ENCODE measurements at regions not wholly inside any gene's neighbourhood (a gene's known extent, or its start where the extent isn't known, plus 50 kb on each side); places are given as distances from the start of the nearest gene placed in this dataset.
"Not testable (repeated sequence)": the region's sequence is repeated elsewhere in the genome, so short reads cannot be mapped to it uniquely, and the experiment has no call there.

DNA sequence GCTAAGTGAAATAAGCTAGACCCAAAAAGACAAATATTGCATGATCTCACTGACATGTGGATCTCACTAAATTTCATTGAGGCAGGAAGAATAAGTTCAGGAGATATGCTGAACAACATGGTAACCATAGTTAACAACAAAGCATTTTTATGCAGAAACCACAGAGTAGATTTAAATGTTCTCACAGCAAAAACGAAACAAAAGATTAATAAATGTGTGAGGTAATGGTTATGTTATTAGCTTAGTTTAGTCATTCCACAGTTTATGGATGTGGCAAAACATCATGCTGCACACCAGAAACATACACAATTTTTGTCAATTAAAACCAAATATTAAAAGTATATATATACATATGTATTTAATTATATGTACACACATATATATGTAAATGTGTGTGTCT is 765.8 kb downstream of the SLITRK5 start:
- DNase-seq: no peak

DNA sequence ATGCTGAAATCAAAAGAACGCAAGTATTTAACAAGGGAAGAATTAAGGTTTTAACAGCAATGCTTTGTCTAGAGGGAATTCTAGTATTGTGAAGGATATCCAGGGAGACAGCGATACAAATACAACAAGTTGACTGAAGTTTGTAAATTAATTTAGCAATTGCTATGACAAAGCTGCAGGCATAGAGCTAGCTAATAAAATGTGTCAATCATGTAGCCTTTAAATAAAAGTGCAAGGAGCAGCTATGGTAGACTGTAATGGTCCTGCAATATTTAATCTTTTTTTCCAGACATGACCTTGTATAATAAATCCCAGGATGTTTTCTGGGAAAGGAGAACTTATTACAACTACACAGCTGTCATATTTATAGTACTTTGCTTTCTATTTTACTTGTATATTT is 779.3 kb downstream of the SLITRK5 start:
- no peak for DNase-seq

DNA sequence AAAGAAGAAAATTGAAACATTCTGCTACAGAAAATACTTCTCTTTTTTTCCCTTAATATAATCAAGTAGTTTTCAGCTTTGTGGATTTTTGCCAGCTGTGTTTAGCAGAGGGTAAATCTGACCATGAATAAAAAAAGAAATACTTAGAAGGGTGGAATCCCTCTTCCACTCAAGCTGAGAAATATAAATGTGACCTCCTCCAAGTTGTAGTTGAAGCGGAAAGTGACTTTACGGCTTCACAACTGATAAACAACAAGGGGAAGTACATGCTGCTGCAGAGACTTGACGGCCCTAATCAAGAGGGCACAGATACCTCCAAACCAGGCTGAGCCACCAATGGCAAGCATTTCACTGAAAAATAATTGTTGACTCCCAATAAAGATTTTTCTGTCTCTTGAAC is 785.0 kb downstream of the SLITRK5 start:
- DNase-seq: no peak

DNA sequence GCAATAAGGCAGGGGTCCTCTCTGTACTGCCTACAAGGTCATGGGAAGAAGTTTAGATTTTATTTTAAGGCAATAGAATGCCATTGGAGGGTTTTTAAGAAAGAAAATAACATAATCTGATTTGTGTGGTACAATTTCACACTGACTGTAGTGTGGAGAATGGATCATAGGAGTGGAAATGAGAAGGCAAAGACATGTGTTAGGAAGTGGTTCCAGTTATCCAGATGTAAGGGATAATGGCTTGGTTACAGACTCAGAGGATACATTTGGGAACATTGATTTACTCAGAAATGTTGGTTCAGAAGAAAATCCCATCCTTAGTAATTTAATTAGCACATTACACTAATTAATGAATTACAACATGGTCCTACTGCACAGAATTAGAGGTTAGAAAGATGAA is 788.2 kb downstream of the SLITRK5 start:
- no peak for DNase-seq

DNA sequence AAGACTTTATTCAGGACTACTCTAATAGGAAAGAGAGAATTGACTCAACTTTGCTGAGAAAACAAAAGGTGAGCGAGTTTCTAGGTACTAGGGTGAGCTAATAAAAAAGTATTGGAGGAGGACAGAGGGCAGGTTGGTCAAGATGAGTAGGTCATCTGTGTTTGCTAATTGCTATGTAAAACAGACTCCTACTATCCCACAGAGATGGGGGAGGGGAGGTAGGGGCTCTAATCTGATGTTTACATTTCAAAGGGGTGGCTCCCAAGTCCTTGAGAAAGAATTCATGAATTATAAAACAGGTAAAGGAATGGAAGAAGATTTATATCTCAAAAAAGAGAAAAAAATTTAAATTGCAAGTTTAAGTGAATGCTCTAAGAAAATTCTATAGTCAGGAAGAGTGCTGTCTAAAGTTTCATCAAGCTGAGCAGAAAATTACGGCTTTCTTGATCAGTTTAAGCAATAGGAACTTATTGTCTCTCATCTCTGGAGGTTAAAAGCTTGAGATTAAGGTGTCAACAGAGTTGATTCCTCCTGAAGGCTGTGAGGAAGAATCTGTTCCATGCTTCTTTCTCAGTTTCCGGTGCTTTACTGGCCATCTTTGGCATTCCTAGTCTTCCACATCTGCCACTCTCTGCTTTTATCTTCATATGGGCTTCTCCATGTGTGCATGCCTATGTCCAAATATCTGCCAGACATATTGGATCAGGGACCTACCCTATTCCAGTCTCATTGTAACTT is 790.3 kb downstream of the SLITRK5 start:
- DNase-seq: no peak

DNA sequence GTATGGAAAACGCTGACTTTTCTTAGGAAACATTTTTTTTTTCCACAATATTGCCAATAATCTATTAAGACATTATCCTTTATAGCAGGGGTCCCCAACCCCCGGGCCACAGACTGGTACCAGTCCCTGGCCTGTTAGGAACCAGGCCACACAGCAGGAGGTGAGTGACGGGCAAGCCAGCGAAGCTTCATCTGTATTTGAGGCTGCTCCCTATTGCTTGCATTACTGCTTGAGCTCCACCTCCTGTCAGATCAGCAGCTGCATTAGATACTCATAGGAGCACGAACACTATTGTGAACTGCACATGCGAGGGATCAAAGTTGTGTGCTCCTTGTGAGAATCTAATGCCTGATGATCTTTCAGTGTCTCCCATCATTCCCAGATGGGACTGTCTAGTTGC is 793.7 kb downstream of the SLITRK5 start:
- no peak for DNase-seq

DNA sequence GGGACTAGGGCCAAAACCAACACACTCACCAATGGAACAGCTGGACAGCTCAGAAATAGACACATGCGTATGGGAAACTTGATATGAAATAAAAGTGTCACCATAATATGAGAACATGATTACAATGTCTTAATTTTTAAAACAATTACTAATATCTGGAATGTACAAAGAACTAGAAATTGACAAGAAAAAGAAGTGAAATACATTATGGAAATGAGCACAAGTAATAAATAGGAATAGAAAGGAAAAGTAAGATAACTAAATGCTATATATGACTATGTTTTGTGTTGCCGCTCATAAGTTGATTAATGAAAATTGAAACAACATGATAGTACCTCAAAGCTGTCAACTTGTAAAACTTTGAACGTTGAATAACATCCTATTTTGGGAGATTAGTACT is 801.1 kb downstream of the SLITRK5 start:
- no peak for DNase-seq

DNA sequence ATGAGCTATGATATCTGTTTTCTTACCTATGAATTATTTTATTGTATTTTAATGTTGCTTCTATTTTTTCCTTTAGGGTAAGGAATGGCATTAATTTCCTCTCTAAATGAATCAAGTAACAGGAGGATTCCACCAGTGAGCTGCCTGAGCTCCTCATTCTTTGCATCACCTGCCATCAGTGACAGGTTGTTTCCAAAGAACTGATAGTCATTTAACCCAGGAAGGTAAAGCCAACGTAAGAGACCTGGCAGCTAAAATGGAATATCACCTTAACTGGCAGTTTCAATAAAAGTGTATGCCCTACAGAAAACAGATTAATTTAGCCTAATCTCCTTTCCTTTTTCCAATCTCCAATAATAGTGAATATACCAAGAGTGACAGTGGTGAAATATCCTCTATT is 812.0 kb downstream of the SLITRK5 start:
- DNase-seq: no peak

DNA sequence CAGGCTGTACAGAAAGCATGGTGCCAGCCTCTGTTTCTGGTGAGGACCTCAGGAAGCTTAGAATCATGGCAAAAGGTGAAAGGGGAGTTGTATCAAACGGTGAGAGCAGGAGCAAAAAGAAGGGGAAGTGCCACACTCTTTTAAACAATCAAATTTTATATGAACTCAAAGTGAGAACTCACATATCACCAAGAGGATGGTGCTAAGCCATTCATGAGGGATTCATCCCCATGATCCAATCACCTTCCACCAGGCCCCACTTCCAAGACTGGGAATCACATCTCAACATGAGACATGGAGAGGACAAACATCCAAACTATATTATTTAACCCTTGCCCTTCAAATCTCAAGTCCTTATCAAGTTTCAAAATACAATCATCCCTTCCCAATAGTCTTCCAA is 836.7 kb downstream of the SLITRK5 start:
- DNase-seq: no peak

DNA sequence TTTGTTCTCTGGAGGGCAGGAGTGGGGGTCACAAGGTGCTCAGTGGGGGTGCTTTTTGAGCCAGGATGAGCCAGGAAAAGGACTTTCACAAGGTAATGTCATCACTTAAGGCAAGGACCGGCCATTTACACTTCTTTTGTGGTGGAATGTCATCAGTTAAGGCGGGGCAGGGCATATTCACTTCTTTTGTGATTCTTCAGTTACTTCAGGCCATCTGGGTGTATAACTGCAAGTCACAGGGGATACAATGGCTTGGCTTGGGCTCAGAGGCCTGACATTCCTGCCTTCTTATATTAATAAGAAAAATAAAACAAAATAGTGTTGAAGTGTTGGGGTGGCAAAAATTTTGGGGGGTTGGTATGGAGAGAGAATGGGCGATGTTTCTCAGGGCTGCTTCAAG is 841.8 kb downstream of the SLITRK5 start:
- not testable (repeated sequence) for DNase-seq

DNA sequence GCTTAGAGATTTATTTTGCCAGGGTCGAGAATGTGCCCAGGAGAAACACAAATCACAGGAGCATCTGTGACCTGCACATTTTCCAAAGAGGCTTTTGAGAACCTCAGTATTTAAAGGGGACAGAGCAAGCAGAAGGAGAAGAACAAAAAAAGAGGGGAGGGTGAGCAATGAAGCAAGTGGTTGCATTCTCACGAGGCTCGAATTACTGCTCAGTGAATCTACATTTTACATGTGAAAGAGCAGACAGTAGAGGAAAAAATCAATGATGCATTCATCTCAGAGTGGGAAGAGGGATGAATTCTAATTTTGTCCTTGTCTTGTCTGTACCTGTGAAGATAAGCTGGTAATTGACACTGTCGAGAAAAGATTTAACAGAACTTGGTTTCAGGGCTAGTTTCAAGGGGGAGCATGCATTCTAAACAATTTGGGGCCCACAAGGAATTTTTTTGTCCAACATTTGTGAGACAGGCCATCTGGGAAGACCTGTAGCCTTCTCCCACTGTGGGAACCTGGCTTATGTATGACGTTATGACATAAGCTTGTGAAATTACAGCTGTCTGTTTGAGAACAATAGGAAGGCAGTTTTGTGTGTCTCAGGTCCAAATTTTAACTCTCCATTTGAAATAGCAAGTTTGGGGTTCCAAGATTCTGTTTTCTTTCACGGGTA is 855.1 kb downstream of the SLITRK5 start:
- DNase-seq: no peak

DNA sequence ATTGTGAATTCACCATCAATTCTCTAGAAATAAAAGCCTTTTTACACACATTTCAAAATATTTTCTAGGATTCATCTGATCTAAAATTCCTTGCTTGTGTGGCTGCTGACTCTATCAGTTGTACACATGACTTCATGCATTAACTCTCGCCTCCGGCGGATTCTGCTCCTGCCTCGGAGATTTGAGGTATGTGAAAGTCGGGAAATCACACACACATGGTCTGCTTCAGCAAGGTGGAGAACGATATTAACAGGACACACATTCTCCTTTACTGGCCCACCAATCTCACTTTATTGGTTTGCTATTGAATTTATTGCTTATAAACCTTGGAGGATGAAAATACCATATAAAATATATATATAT is 855.7 kb downstream of the SLITRK5 start:
- no peak for DNase-seq

DNA sequence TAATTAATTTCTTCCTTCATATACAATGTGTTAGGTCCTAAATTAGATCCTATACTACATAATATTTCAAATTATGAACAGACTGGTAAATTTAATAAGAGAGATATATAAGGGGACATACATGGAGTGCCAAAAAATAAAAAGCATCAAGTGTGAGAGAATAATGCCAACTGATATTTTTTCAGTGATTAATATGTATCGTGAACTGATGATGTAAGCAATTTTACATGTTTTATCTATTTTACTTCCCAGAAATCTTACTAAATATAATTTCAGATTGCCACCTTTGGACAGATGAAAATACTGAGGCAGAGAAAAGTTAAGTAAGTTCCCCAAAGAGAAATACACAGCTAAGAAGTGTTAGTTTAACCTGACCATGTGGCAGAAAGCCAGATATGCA is 870.8 kb downstream of the SLITRK5 start:
- DNase-seq: no peak

DNA sequence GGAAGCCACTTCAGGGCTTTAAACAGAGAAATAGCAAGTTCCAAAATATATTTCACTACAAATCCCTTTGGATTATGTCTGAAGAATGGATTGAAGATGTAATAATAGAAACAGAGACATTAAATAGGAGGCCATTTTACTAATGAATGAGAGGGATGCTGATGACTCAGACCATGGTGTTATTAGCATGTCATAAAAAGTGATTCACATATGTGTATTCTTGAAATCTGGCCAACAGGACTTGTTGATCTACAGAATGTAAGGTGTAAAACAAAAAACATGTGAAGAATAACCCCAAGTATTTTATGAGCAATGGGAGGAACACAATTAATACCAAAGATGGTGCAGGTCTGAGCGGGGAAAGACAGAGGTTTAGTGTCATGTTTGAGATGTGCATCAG is 873.7 kb downstream of the SLITRK5 start:
- DNase-seq: no peak

DNA sequence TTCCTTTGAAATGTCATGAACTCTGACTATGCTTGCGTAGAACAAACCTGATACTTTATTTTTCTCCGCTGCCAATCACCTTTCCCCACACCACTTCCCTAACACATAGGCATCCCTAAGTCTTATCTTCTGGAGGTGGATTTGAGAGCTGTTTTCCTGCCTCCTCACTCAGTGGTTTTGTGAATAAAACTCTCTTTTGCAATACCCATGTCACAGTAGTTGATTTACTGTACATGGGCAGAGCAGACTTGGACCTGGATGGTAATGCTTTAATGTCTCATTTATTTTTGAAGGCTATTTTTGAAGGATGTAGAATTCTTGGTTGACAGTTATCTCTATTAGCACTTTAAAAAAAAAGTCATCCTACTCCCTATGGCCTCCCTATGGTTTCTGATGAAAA is 881.8 kb downstream of the SLITRK5 start:
- no peak for DNase-seq

DNA sequence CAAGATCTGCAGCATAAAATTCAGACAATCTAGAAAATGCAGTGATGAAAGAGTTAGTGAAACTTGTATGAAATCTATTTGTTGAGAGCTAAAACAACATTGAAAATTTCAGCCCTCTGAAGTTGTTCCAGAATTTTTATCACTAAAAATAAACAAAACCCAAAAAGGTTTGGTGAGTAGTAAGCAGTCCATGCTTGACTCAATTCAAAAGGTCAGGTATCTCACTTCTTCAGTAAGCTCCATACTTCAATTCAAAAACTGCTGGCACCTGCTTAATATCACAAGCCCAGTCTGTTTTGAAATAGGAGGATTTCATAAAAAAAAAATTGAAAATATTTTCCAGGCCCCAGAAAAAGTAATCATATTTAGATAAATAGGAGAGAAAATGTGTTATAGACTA is 894.4 kb downstream of the SLITRK5 start:
- no peak for DNase-seq

DNA sequence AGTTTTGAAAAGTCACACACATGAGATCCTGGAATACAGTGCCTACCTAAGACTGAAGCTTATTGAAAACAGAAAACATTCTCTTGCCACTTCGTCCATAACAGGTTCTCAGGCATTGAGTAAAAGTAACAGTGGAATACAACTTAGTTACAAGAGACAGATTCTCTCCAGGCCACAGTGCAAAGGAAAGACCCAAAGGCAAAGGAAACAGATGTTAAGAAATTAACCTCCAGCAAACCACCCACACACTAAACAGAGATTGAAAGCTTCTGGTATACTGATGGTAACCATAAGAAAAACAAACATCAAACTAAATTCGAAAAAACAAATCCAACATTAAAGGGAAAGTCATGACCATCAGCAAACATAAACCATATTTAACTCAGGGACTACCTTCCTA is 914.7 kb downstream of the SLITRK5 start:
- no peak for DNase-seq

DNA sequence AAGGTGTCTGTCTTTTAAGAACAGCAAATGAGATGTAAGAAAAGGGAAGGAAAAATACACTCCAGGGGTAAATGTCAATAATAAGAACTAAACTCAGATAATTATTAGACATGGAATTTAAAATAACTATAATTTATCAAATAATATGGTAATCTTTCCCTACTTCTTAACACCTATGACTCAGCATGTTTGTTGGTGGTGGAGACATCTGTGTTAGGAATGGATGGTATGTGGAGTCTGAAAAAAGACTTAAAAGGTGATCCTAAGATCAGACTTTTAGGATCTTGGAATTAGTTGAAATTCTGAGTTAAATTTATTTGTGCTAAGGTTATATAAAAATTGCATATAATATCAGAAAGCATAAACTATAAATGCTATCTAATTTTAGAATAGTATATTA is 915.1 kb downstream of the SLITRK5 start:
- DNase-seq: no peak

DNA sequence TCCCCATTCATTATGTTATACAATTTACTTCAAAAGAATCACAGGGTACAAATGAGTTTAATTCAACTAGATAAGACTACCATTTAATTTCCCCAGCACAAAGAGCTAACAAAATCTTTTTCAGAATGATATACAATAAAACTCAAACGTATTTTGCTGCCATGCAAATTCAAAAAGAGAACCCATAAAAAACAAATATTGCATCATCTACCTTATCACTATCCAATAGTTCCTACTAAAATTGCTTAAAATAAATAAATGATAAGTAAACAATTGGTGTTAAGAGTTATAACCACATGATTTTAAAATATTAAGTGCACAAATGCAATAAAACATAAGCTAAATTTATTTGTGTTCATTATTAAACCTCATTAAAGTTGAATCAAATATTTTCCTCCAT is 919.4 kb downstream of the SLITRK5 start:
- no peak for DNase-seq

DNA sequence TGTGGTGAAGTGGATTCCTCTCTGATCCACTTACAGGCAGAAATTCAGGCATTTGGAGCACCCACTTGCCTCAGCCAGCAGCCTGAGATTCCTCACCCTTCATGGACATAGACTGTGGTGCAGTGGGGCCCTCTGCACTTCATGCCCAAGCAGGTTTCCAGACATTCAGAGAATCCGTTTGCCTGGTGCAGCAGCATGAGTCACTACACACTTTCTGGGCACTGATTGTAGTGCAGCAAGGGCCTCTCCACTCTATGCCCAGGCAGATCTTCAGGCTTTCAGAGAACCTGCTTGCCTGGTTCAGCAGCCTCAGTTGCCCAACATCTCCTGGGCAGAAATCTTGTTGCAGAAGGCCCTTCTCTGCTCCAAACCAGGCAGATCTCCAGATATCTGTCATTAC is 920.9 kb downstream of the SLITRK5 start:
- no peak for DNase-seq

DNA sequence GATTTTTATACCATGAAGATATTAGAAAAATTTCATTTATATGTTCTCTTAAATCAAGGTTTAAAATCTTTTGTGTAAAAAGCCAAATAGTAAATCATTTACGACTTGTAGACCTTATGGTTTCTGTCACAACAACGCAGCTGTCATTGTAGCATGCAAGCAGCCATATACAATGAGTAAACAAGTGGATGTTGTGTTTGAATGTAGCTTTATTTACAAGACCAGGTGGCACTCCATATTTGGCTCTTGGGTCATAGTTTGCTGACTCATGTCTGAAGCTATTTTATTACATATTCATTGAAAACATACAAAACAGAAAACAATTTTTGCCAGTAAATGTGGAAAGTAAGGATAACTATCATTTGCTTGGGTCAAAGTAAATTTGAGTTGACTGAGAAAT is 930.8 kb downstream of the SLITRK5 start:
- no peak for DNase-seq

DNA sequence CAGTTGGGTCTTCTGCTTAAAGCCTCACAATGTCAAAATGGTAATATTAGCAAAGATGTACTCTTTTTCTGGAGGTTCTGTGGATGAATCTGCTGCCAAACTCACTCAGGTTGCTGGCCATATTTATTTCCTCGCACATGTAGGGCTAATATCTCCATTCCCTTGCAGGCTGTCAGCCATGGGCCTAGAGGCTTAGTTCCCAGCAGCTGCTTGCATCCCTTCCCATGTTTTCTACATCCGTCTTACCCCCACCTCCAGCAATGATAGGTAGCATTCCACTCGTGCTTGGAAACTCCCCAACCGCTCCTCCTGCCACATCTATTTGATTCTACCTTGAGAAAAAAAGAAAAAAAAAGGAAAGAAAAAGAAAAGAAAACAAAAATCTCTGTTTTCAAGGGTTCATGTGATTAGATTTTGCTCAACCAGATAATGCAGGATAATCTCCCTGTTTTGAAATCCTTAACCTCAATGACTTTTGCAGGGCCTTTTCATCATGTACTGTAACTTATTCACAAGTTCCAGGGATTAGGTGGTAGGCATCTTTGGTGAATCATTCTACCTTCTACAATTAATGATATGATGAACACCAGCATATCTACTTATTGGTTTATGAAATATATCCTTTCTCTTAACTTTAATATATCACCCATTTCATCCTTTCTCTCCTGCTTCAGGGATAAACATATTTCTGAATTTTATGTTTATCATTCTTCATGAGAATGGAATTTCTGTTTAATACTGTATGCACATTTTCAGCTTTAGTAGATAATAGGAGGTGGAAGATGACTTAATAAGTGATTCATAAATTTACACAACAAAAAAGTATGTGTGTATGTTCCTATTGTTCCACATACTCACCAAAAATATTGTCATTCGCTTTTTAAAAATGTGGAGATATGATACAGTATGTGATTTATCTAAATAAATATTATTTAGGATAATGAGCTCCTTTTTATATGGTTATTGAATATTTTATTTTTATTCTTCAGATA is 931.9 kb downstream of the SLITRK5 start:
- no peak for DNase-seq

DNA sequence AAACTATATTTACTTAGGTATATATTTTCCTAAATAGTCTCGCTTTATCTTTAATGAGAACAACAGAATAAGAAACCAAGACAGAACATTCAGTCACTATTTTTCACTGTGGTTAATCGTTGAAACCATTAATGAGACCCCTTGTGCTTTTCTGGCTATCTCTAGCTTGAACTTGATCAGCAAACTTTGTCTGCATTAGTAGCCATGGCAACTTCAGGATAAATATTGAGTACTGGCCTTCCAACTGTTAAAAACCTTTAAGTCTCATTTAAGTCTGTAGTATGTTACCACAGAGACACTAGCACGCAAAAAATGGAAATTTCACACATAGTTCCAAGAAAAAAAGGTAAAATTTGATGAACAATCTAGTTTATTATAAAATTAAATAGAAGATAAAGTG is 946.0 kb downstream of the SLITRK5 start:
- no peak for DNase-seq
